ENCODE measurements at regions not wholly inside any gene's neighbourhood (a gene's known extent, or its start where the extent isn't known, plus 50 kb on each side); places are given as distances from the start of the nearest gene placed in this dataset.
"Not testable (repeated sequence)": the region's sequence is repeated elsewhere in the genome, so short reads cannot be mapped to it uniquely, and the experiment has no call there.

DNA sequence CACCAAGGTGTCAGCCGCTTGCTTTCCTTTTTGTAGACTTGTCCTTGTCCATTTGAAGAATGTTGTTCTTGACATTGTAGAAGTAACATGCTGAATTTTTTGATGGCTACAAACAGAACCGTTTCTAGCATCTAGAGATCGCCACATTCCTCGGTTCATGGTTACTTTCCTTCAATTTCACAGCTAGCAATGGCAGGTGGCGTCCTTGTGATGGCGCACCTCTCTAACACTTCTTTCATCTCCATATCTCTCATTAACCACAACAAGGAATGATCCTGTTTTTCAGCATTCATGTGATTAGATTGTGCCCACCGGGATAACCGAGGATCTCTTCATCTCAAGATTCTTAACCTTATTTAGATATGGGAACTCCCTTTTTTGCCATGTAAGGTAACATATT lies 2129.8 kb downstream of the NCAM2 start:
- DNase-seq = no peak

DNA sequence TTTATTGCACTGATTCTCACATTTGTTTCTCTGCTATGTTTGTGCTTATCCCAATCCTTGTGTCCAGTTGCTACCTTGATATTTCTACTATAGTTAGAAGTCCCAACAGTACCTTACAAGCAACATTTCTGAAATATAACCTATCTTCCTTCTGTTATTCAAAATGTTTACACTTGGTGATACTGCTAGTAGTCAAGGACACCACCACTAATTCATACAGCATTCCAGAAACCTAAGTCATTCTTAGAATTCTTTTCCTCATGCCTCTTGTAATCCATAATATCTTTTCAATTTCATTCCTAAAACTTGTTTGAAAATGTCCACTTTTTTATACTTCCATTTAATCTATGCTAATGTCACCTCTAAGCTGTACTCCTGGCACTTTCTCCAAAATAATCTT lies 2132.1 kb downstream of the NCAM2 start:
- no peak for DNase-seq

DNA sequence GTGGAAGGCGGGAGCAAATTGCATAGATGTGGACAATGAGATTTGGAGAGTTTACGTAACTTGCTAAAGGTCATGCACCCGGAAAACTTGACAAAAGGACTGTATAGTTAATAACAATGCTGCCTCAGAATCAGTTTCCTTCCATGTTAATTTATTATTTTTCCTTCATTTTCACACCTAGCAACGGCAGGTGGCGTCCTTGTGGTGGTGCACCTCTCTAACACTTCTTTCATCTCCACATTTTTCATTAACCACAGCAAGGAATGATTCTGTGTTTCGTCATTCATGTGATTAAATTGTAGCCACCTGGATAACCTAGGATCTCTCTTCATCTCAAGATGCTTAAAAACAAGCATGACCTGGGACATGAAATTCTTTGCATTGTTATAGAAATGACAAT lies 2133.0 kb downstream of the NCAM2 start:
- DNase-seq = no peak

DNA sequence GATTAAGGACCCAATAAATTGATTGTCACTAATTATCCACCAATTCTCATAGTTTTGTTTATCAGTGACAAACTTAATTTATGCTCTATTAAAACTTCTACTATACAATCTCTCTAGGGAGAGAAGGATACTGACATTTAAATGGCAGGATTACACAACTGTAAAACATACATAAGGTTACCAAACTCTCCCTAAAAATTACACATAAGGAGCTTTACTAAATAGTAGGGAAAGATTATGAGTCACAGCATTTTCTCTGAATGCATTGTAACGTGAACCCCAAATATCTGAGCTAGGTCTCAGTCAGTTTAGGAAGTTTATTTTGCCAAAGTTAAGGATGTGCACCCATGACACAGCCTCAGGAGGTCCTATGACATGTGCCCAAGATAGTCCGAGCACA lies 2140.6 kb downstream of the NCAM2 start:
- no peak for DNase-seq

DNA sequence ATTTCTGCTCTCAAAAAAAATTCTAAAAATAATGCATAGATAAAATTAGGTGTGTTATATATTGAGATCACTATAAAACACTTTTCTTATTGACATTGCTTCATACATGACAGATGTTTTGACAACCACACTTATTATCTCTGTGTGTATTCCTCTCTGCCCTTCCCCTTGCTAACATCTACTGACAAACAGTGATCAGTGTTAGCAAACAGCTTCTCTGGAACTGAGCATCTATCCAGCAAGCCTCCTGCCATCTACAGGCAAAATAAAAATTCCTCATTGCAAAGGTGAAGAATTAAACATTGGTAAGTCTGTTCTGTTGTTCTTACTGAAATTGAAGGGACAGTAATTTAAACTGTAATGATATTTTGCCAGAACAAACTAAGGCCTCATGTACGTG lies 2153.9 kb downstream of the NCAM2 start:
- no peak for DNase-seq

DNA sequence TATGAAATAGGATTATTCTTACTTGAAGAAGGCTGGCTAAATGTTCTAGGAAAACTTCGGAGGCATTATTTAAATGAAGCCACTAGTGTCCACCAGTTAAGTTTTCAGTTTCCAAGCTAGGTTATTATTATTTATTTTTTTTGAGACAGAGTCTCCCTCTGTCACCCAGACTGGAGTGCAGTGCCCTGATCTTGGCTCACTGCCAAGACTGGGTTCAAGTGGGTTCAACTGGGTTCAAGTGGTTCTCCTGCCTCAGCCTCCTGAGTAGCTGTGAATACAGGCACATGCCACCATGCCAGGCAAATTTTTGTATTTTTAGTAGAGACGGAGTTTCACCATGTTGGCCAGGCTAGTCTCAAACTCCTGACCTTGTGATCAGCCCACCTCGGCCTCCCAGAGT lies 2155.6 kb downstream of the NCAM2 start:
- DNase-seq = not testable (repeated sequence)

DNA sequence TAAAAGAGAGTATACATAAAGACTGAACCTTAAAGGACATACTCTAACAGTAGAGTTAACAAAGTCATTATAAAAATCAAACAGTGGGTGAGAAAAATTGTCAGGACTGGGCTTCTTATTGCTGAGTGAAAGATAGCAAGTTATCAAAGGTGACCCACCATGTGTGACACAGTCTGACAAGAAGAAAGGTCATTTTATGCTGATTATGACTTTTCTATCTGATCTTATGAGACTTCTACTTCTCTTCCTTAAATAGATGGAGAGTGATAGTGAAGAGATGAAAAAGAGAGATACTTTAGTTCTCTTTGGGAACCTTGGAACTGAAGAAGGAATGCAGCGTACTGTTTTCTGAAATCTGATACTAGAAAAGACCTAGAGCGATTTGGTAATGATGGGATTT lies 2157.1 kb downstream of the NCAM2 start:
- no peak for DNase-seq

DNA sequence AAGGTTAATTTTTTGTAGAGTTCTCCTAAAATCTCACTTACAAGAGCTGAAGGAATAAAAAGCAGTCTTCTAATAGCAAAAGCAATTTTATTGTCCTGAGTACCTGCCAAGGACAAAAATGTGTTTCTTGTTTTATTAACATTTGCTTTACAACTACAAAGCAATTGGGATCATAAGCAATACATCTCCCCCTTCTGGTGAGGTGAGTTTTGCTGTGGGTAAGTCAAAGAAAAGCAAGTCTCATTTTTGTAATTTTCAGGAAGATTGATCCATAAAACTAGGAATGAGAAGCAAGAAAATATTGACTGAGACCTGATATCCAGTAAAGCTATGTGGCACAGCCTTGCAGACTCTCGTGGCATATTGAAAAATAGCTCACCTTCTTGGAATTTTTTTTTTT lies 2162.7 kb downstream of the NCAM2 start:
- DNase-seq = no peak

DNA sequence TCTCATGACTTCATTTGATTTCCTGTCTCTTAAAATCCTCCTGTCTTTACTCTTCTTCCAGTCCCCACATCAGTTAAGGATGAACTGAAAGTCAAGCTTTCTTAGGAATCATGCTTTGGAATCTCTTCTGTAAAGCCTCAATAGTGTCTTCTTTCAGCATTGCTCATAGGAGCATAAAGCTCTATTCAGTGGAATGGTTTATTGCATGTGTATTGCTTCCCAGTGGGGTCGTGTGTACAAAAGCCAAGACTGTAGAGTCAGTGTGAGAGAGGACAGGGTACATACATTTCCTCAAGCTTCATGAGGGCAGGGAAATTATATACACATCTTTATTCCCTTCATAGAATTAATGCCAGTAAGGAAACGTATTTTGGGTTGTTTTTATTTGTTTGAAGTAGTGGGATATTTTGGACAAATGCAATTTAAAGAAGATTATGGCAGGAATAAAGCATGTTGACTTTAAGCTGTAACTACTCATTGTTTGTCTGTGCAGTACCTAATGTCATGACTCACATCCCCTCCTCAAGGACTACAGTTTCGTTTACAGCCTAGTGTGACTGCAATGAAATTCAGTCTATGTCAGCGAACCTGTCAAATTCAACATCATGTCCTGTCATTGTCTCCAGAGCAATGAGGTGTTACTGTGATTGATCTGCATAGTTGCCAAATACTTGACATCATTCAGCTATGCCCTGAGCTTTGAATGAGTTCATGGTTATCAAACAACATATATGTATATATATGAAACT lies 2164.2 kb downstream of the NCAM2 start:
- DNase-seq = no peak
